ENCODE measurements at regions not wholly inside any gene's neighbourhood (a gene's known extent, or its start where the extent isn't known, plus 50 kb on each side); places are given as distances from the start of the nearest gene placed in this dataset.
"Not testable (repeated sequence)": the region's sequence is repeated elsewhere in the genome, so short reads cannot be mapped to it uniquely, and the experiment has no call there.

DNA sequence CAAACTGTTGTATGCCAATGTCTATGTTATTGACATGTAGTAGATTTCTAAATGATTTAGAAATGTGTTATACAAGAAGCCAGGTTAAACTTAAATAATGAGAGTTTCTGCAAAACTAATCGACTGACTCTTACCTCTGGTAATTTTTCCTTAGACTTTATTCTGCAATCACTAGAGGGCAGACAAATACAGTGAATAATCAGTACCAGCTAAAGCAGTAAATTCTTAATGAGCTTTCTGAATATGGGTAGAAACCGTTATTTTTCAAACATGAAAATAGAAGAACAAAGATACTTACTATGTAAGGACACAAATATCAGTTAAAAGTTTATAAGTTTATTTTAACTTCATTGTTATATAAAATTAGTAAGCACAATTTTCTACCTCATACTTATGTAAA is 97.9 kb upstream of the RGS1 start:
- no peak for DNase-seq

DNA sequence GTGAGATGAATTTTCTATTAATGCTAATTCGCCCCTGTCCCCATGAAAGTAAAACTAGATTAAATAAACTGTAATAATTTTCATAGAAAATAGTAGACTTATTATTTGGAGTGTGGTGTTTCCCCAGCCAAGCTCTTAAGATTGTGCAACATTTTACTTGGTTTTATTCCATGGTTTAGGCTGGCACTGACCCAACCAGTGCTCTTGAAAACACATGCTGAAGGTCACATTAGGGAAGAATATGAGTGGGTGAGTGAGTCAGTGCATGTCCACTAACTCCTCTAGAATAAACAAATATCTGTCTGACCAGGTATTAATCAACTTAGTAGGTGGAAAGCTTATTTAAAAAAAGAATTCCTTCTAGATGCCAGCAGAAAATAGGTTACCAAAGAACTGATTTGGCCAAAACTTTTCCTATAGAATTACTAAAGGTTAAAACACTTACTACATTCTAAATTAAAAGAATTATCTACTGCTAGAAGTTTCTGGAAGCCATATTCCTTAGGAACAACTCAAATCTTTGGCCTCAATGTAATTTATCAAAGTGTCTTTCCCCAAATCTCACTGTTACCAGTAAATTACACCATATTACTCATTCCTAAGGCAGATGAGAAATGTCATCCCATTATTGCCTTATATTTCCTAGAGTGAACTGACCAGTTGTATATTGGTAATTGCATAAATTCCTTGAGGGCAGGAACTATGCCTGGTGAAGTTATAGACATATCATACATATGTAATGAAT is 89.7 kb upstream of the RGS1 start:
- no peak for DNase-seq

DNA sequence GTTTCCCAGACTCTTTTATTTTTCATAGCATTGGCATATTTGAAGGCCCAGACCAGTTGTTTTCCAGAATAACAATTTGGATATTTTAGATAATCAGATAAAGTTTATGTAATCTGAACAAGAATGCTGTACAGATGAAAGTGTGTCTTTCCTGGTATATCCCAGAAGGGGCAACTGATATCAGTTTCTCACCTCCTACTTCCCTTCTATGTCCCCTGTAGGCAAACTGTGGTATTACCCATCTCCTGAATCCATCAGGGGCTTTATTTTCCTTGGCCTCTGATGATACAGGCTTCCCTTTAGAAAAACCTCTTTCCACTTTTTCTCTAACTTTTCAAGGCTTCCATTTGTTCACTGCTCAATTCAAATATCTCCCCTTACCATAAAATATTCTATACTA is 87.5 kb upstream of the RGS1 start:
- no peak for DNase-seq

DNA sequence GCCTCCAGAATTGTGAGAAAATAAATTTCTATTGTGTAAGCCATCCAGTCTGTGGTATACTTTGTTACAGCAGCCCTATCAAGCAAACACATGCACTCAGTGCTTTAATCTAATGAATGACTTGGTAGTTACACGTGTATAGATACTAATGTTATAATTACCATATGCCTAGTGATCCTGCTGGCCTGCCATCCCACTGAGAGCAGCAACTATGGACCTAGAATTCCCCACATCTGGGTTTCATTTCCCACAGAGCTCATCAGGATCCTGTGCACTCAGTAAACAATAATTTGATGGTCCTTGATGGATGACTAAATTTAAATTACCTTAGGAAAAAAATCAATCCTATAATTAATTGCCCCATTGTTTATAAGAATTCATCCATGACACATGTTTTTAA is 86.5 kb upstream of the RGS1 start:
- DNase-seq, result no peak

DNA sequence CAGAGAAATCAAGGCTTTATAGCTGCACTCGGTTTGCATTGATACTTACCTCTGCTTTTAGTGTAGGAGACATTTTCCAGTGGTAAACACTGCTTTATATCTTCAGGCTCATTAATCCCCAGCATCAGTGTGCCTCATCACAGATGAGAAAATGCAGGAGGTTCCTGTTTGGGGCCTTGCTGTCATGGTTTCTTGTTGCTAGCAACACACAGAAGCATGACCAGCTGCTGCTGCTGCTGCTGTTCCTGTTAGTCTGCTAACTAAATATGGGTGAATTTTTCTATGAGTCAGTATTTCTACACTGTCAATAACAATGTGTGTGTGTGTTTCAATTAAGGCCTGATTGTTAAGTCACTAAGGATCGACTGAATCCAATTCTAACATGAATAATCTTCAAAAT is 85.8 kb upstream of the RGS1 start:
- DNase-seq, result peak; percentile 74

DNA sequence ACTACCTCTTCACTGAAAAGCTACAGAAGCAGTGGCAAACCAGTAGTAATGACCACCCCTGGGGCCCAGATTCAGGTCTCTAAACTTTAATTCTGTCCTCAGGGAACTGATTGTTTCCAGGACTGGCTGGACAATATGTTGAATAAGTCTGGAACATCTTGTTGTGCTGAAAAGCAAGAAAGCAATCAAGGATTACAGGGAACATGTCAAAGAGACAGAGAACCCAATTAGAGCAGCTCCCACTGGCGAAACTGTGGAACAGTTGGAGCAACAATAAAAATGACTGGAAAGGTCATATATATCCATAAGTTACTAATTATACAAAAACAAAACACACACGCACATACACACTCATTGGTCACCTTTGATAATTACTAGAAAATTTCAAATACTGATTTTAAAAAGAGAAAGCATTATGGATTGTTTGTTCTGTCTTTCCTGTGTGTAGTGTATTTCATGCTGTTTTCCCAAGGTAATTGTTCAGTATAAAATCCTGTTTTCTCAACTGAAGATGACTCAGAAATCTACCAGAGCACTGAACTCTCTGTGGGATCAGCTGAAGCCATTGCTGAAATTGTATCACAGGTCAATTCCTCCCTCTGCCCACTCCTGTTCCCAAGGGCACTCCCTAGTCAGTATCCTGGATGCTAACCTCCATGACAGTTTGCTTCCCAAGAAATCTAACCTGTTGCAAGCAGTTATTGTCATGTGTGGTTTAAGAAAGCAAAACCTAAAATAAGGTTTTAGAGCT is 83.6 kb upstream of the RGS1 start:
- no peak for DNase-seq

DNA sequence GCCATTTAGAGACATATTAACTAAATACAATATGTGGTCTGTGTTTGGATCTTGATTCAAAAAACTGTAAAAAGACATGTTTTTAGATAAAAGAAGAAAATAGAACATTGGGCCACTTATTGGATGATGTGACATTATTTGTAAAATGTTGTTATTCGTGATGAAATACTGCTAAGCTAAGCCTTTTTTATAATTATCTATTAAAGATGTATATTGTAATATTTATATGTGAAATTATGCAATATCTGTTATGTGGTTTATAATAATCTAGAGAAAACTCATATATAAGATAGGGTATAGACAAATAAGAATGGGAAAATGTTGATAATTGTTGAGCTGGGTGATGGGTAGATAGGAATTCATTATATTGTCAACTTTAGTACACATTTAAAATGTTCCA is 82.0 kb upstream of the RGS1 start:
- no peak for DNase-seq

DNA sequence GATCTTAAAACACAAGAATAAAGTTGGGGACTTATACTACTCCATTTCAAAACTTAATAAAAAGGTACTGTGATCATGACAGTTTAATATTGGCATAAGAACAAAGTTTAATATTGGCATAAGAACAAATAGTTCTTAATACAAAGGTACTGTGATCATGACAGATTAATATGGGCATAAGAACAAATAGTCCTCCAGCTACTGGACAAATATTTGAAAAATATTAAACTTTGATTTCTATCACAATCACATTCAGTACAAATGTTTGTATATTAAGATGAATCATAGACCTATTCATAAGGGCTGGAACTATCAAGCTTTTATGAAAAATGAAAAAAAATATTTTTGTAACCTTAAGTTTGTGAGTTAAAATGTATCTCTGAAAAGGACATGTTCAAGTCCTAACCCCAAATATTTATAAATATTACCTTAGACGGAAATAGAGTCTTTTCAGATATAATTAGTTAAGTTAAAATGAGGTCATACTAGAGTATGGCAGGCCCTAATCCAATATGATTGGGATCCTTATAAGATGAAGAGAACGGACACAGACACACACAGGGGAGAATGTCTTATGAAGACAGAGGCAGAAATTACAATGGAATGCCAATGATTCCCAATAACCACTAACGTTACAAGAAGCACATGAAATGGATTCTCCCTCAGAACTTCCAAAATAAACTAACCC is 79.1 kb upstream of the RGS1 start:
- DNase-seq, result no peak

DNA sequence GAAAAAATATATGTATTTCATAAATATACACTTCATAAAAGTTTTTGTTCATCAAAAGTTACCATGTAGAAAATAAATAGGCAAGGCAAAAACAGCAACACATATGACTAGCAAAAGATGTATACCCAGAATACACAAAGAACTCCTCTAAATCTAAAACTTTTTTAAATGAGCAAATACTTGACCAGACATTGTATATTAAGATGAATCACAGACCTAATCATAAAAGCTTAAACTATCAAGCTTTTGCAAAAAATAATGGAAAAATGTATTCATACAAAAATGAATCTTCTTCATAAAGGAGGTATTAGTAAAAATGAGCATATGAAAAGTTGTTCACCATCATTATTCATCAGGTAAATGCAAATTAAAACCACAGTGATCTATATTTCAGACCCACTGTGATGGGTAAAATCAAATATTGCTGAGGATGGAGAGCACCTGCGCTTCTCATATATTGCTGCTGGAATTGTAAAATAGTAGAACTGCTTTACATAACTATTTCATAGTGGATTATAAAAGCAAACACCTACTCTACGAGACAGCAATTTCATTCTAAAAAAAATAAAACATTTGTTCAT is 78.3 kb upstream of the RGS1 start:
- no peak for DNase-seq

DNA sequence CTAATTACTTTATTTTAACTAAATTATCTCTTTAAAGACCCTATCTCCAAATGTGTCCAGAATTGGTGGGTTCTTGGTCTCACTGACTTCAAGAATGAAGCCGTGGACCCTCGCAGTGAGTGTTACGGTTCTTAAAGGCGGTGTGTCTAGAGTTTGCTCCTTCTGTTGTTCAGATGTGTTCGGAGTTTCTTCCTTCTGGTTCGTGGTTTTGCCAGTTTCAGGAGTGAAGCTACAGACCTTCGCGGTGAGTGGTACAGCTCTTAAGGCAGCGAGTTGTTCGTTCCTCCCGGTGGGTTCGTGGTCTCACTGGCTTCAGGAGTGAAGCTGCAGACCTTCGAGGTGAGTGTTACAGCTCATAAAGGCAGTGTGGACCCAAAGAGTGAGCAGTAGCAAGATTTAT is 77.5 kb upstream of the RGS1 start:
- not testable (repeated sequence) for DNase-seq

DNA sequence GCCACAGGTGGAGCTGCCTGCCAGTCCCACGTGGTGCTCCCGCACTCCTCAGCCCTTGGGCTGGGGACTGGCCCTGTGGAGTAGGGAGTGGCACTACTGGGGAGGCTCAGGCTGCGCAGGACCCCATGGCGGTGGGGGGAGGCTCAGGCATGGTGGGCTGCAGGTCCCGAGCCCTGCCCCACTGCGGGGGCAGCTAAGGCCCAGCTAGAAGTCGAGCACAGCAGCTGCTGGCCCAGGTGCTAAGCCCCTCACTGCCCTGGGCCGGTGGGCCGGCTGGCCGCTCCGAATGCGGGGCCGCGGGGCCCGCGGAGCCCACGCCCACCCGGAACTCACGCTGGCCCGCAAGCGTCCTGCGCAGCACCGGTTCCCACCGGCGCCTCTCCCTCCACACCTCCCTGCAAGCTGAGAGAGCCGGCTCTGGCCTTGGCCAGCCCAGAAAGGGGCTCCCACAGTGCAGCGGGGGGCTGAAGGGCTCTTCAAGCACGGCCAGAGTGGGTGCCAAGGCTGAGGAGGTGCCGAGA is 76.5 kb upstream of the RGS1 start:
- not testable (repeated sequence) for DNase-seq

DNA sequence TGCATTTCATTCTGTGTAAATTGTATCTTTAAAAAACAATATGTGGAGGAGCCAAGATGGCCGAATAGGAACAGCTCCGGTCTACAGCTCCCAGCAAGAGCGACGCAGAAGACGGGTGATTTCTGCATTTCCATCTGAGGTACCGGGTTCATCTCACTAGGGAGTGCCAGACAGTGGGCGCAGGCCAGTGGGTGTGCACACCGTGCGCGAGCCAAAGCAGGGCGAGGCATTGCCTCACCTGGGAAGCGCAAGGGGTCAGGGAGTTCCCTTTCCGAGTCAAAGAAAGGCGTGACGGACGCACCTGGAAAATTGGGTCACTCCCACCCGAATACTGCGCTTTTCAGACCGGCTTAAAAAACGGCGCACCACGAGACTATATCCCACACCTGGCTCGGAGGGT is 75.0 kb upstream of the RGS1 start:
- not testable (repeated sequence) for DNase-seq

DNA sequence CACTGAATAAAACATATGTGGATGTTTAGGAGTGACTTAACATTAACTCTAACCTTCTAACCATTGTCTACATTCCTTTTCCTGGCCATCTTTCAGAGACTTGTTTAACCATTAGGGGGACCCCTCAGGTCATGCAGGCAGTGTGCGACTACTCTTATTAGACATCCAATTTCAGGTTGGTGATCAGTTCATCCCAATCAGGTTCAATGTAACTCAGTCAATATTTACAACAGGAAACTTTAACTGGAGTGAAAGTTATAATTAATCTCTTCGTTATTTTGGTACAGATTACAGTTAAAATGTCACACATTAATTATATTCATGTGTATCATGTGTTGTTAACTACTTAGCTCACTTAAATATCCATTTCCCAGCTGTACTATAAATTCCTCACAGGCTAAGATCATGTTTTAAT is 68.8 kb upstream of the RGS1 start:
- DNase-seq, result no peak

DNA sequence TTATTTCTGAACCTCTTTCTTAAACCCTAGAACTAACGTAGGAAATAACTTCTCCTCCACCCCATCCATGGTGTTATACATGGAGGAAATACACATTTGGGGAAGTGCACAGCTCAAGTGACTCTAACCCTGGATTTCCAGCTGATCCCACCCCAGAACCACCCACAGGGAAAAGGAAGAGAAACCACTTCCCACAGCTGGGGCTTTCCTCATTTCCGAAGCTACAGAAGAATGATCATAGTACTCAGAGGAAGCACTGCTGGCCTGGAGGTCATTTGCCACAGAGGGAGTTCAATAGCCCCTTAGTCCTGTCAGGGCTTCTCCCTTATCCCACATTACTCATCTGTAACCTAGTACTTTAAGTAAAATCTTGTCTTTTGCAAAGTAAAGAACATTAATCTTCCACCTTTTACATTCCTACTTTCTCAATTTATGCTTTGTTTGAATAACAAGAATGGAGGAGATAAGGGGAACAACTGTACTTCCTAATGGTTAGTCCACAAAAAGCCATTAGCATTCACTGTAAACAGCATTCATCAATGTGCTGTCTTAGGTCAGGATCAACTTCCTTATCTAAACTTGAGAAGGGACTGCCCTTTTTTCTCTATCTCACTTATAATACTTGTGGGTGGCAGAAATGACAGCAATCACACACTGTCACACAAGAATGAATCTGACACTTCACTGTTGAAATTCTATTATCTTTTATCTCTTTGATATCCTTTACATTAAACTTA is 63.0 kb upstream of the RGS1 start:
- DNase-seq, result no peak

DNA sequence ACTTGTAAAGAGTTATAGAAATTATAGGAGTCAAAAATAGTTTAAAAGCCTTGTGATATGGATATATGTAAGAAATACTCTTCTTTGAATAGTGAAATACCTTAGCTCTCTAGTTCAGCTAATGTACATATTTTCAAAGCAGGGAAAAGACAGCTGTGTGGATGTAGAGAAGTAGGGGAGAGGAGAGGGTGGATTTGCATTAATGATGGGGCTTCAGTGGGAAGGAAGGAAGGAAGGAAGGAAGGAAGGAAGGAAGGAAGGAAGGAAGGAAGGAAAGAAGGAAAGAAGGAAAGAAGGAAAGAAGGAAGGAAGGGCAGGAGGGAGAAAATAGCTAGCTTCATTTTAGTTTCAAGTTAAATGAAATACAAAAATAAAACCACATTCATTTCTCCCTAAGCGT is 62.4 kb upstream of the RGS1 start:
- no peak for DNase-seq

DNA sequence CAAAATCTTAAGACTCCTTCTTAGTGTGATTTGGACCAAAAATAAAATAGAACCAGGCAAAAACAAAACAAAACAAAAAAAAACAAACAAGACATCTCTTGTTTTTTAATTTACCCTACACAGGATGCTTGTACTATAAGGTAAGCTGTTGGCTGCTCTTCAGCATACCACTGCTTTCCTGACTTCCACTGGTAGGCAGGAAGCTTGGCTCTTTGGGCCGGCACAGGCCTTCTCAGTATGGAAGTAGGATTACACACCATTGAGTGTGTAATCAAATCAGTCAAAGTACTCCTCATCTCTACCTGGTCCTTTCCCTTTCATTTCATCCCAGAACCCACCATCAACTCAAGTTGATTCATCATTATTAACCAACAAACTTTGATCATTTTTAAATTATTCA is 61.9 kb upstream of the RGS1 start:
- no peak for DNase-seq

DNA sequence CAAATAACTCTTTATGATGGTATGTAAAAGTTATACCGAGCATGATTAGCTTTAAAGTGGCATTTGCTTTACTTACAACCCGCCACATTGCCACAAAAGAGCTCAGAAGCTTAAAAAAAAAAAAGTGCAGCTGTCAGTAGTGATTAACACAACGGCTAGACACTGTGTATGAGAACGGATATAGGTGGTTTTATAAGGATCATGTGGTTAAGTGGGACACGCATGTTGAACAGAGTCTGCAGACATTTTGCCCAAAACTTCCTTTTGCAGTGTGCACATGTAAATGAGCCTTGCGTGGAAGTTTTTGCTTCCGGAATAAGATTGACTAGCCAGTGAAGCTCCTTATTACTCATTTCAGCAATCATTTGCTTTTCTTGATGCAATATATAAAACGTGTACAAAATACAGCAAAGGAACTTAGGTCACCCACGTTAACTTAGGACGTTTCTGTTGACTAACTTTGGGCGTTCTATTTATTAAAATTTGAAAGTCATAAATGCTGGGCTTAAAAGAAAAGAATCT is 58.7 kb upstream of the RGS1 start:
- no peak for DNase-seq

DNA sequence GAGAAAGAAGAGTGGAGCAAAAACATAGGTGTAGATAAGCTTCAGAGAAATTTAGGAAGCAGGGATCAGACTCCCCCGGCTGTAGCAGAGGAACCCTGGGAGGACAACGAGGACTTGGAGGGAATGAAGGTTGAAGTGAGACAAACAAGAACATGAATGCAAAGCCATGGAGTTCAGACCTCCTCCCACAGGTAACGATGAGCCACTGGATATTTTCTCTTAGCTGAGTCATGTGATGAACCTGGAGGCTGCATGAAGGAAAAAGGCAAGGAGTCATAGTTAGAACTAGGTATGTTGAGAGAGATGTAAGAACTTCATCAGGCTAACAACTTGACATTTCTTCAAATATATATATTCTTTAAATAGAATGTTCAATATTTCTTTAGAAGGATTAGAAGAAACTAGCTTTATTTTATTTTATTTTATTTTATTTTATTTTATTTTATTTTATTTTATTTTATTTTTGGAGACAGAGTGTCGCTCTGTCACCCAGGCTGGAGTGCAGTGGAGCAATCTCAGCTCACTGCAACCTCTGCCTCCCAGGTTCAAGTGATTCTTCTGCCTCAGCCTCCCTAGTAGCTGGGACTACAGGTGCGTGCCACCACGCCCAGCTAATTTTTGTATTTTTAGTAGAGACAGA is 57.7 kb upstream of the RGS1 start:
- DNase-seq, result not testable (repeated sequence)

DNA sequence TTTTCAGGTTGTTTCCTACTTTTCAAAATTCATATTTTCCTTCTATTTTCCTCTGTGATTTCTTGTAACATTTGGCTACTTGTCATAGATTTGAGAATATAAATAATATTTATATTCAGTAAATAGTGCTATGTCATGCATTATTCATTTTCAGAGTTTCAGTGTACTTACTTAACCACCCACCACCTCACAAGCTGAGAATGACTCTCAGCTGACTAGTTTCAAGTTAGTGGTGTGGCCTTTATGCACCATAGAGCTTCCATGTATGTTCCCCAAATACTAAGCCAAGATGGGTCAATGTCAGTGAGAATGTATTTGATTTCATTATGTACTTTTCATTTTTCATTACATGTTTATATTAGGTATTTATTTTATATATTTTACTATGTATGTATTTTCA is 56.9 kb upstream of the RGS1 start:
- DNase-seq, result no peak

DNA sequence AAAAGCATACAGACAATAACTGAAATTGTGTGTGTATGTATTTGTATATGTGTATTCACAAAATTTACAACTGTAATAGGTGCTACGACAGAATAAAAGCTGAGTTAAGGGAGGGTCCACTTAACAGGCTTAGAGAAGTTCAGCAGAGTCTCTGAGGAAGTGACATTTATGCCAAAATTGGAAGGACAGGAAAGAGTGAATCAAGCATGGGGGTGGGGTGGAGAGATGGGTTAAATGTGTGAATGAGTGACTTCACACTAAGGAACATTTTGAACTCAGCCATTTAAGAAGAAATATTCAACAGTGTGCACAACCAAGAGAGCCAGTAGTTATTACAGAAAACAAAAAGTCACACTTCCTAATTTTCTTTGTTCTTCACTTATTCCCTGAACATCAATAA is 53.8 kb upstream of the RGS1 start:
- DNase-seq, result no peak

DNA sequence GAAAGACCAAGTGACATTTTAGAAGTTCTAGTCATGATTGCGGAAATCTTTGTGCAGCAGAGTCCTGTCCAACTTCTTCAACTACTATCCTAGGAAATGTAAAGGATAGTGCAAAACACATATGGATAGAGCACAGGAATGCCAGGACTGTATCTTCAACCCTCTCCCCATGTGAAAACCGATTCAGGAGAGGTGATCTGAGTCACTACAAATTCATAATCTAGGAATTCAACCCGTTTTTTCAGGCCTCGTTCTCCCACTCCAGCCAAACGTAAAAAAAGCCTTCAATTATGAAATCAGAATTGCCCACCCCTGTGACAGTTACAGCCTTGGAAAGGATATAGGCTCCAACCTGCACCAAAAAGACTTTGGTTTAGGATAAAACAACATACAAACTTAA is 52.9 kb upstream of the RGS1 start:
- no peak for DNase-seq

DNA sequence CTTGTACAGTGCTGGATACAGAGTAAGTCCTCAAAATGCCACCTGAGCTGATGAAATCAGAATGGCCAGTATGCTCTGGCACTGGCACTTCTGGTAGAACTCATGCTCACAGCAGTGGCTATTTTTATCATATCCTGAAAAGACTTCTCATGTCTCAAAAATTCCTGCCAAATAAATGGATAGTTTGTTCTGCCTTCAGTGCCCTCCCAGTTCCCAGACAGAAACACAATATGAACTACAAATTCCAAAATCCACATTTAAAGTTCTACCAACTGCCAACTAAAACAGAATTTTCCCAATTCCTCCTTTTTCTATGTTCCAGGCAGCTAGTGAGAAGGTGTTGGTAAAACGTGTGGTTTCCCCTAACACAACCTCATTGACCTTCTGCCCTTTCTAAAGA is 51.4 kb upstream of the RGS1 start:
- no peak for DNase-seq

Data from left hindlimb (tissue), 1 donor.